ENCODE measurements at regions not wholly inside any gene's neighbourhood (a gene's known extent, or its start where the extent isn't known, plus 50 kb on each side); places are given as distances from the start of the nearest gene placed in this dataset.
"Not testable (repeated sequence)": the region's sequence is repeated elsewhere in the genome, so short reads cannot be mapped to it uniquely, and the experiment has no call there.

GRCh38 chr13:53285896-53286430, 257.4 kb downstream of the OLFM4 start:
- no peak for ATAC-seq

DNA sequence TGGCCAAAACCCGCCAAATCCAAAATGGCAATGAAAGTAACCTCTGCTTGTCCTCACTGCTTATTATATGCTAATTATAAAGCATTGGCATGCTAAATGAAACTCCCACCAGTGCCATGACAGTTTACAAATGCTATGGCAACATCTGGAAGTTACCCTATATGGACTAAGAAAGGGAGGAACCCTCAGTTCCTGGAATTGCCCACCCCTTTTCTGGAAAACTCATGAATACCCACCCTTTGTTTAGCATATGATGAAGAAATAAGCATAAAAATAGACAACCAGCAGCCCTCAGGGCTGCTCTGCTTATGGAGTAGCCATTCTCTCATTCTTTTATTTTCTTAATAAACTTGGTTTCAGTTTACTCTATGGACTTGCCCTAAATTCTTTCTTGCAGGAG, 269.8 kb downstream of the OLFM4 start:
- ATAC-seq: no peak

DNA sequence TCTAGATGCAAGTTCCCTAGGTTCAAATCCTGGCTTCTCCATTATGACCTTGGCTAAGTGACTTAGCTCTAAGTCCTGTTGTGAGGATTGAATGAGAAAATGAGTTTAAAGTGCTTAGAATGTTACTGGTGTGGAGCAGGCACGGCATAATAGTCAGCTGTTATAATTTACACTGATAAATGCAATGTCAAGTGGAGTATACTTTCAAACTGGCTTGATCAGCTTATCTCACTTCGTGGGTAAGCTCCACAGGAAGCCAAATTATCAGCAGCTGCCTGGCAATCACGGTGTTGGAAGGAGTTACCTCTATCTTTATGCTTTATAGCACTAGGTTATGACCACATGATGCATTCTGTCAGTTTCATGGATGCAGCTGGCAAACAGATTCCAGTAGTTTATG, 272.8 kb downstream of the OLFM4 start:
- no peak for ATAC-seq

- ATAC-seq: not testable (repeated sequence)
These were observed 276.8 kb downstream of the OLFM4 start for GRCh38 chr13:53305419-53305818.

- ATAC-seq: no peak
These were observed 282.2 kb downstream of the OLFM4 start for GRCh38 chr13:53310786-53311185.

GRCh38 chr13:53311561-53311960, 282.9 kb downstream of the OLFM4 start:
- no peak for ATAC-seq

DNA sequence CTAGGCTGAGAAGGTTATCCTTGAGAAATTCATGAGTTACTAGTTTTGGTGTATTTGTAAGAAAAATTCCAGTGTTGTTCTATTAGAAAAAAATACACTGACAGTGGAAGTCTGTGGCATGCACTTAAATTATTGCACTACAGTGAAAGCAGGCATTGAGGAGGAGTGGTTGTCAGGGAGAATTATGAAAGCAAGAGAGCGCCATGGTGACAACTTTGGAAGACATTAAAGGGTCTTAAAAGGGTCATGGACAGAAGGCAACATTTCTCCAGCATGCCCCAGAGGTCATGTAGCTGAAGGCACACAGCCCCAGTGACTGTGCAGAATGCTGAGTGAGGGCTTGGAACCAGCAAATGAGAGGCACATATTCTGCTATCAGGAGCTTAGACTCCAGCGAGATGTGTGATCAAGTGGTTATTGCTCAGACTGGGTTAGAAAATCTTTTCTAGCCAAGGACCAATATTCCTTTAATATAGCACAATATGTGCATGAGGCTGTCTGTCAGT, 292.7 kb downstream of the OLFM4 start:
- no peak for ATAC-seq

DNA sequence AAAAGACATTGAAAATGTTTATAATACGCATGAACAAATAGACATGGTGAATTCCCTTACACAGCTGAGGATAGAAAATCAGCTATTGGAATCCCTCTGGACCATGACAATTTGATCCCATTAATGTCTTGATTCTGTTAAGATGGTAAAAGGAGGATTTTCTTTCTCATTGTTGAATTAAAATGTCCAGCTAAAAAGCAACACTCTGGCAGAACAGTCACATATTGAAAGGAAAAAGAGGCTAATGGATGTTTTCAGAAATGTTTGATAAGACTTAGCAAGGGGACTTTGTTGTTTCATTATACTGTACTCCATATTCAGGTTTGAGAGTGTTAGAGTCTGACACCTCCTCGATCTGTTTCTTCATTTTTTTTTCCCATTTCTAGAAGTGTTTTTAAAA, 296.0 kb downstream of the OLFM4 start:
- no peak for ATAC-seq

GRCh38 chr13:53326716-53327115, 298.1 kb downstream of the OLFM4 start:
- no peak for ATAC-seq

GRCh38 chr13:53327680-53328315, 299.2 kb downstream of the OLFM4 start:
- ATAC-seq: no peak

DNA sequence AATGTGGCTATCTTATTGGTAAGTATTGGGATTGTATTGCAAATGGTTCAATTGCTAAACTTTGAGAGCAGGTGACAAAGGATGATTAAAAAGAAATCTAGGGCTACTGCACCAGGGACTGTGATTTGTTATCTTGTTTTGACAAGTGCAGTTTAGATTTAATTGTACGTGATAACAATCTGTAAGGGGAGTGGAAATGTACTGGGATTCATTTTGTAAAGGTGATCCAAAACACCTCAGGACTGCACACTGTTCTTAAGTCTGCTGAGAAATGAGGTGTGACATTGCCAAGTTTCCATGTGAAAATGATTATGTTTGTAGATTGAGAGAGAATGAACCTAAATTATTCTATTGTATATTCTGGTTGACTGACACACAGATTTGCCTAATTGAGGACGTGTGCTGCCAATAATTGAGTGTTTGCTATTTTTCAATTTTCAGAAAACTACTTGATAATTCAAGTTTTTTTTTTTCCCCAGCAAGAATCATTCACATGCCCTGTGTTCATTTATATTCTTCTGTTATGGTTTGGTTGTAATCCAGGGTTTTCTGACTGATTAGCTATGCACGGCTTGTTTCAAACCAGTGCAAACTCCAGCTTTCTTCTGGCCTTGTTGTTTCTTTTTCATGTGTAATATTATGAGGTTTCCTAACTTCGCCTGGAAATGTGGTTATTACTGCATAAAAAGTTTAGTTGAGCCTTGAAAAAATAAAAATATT, 308.0 kb downstream of the OLFM4 start:
- no peak for ATAC-seq

DNA sequence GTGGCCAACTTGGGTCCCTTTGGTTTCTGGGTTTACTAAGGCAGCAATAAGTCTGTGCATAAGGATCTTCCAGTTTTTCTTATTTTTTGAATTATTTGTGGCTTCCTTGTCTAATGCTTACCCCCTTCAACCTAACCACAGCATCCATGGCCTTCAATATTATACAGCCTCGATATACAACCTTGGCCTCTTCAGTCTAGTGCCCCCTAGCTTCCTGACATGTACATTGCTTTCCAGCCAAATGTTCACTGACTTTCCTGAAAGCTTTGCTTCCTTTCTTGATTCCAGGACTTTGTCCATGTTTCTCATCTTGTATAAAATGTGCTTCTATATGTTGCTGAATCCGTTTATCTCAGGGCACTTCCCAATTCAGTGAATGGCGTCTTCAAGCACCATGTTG, 310.1 kb downstream of the OLFM4 start:
- no peak for ATAC-seq

GRCh38 chr13:53340505-53341143, 312.0 kb downstream of the OLFM4 start:
- no peak for ATAC-seq

DNA sequence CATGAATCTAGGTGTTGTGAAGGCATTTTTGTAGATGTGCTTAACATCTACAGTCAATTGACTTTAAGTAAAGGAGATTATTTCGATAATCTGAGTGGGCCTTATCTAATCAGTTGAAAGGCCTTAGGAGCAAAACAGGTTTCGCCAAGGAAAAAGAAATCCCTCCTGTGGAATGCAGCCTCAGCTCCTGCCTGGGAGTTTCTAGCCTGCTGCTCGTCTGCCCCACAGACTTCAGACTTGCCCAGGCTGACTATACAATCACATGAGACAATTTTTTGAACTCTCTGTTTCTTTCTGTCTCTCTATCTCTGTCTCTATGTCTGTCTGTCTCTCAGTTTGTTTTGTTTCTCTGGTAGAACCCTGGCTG, 312.5 kb downstream of the OLFM4 start:
- ATAC-seq: no peak

- no peak for ATAC-seq
These were observed 314.2 kb downstream of the OLFM4 start for GRCh38 chr13:53342623-53343360.

DNA sequence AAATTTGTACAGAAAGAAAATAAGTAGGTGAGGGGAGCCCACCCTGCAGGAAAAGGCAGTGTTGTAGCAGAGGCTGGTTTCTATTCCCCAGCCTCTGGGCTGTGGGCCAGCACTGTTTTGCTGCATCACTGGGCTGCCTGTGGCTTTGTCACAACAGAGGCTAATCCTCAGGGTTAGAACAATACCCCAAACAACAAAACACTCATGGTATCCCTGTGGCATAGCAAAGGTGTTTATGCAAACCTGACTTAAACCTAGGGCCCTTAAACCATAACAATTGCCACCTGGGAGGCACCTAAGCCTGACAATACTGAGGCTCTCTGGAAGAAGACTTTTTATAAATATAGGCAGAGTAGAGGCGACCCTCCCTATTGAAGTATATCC, 314.7 kb downstream of the OLFM4 start:
- ATAC-seq: no peak

- no peak for ATAC-seq
These were observed 322.4 kb downstream of the OLFM4 start for GRCh38 chr13:53351021-53351420.

DNA sequence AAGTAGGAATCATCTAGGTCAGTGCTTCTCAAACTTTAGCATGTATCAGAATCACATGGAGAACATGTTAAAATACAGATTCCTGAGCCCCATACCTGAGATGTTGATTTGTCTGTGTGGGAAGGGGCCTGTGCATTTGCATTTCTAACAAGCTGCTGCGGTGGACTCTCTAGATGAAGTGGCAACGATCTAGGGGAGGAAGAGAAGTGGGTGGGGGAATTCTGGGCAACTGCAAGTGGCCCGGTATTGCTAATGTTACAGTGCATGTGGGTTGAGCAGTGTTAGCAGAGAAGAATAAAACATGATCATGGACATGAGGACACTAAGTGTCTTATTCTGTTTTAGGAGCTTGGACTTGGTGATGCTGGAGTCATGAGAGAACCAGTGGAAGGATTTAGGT, 329.0 kb downstream of the OLFM4 start:
- no peak for ATAC-seq

DNA sequence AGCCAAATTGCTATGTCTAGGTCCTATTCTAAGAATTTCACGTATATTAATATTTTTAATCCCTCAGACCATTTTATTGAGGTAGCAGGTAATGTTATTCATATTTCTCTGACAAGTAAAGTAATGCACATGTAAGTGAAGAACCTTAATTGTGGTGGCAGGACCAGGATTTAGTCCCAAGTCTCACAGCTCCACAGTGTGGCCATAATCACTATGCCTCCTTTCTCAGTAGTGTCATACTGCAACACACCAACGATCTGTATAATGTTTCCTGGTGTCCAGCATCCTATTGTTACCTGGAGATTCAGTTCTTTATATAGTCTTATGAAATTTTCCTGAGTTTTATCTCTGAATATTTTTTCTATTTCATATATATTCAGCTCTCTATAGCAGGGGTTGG, 340.3 kb downstream of the OLFM4 start:
- no peak for ATAC-seq

- no peak for ATAC-seq
These were observed 350.9 kb downstream of the OLFM4 start for GRCh38 chr13:53379485-53379884.

DNA sequence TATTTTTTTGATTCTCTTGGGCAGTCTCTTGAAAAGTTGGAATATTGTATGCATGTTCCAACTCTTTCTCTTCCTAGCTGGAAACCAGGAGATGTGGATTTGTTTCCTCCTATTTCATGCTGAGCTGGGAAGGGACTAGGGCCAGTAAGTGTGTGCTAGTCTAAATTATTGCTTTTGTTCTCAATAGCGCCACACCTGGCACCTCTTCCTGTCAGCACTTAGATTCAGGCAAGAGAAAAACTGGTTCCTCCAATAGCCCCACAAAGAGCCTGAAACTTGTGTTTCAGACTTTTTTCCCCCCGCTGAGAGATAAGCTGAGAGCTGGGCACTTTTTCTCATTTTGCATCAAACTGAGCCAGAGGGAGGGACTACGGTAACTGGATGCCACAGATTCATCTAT, 353.4 kb downstream of the OLFM4 start:
- ATAC-seq: no peak

GRCh38 chr13:53398051-53398450, 369.4 kb downstream of the OLFM4 start:
- ATAC-seq: no peak

- no peak for ATAC-seq
These were observed 377.0 kb downstream of the OLFM4 start for GRCh38 chr13:53405616-53406015.

Measured in esophagus mucosa (tissue), 1 donor.